ENCODE measurements at regions not wholly inside any gene's neighbourhood (a gene's known extent, or its start where the extent isn't known, plus 50 kb on each side); places are given as distances from the start of the nearest gene placed in this dataset.

GRCh38 chr5:96579711-96580110 lies 82.5 kb upstream of the CAST start:
- Mint-ChIP-seq H3K36me3 (ENCODE audit: insufficient read depth in 2 of 2) (no peaks in the 10 kb centered on the region), H3K9me3 (no peaks in the 10 kb centered on the region), H3K27me3 (ENCODE audit: low read depth) (peaks cover 17% of the 10 kb centered on the region), H3K4me3 (no peak overlapping the region), H3K4me1 (ENCODE audit: low read depth) (no peaks in the 10 kb centered on the region), H3K27ac (no peak overlapping the region)
- DNase-seq = no peak
- ATAC-seq (replicated peaks in 1 of 2) = no peak

- H3K27me3 Mint-ChIP-seq (ENCODE audit: low read depth) = peaks cover 34% of the 10 kb centered on the region
- no peak for ATAC-seq (replicated peaks in 1 of 2)
Observed at GRCh38 chr5:96582343-96582742, 79.8 kb upstream of the CAST start.

GRCh38 chr5:96584712-96585111 lies 77.5 kb upstream of the CAST start:
- no peaks in the 10 kb centered on the region for H3K9me3 Mint-ChIP-seq
- no peak for DNase-seq
- H3K4me1 Mint-ChIP-seq (ENCODE audit: low read depth) = no peaks in the 10 kb centered on the region

More at GRCh38 chr5:96582343-96582742, 79.8 kb upstream of the CAST start:
- DNase-seq = no peak
- Mint-ChIP-seq H3K4me1 (ENCODE audit: low read depth) (no peaks in the 10 kb centered on the region), H3K9me3 (no peaks in the 10 kb centered on the region), H3K36me3 (ENCODE audit: insufficient read depth in 2 of 2) (no peaks in the 10 kb centered on the region), H3K27ac (no peak overlapping the region), H3K4me3 (no peak overlapping the region)

GRCh38 chr5:96588539-96588938 lies 73.6 kb upstream of the CAST start:
- no peak overlapping the region for H3K27ac Mint-ChIP-seq
- no peak overlapping the region for H3K4me3 Mint-ChIP-seq
- no peak for ATAC-seq (replicated peaks in 1 of 2)
- no peak for DNase-seq
- no peaks in the 10 kb centered on the region for H3K9me3 Mint-ChIP-seq
- H3K27me3 Mint-ChIP-seq (ENCODE audit: low read depth) = peaks cover 35% of the 10 kb centered on the region
- H3K36me3 Mint-ChIP-seq (ENCODE audit: insufficient read depth in 2 of 2) = no peaks in the 10 kb centered on the region
- no peaks in the 10 kb centered on the region for H3K4me1 Mint-ChIP-seq (ENCODE audit: low read depth)

More at GRCh38 chr5:96584712-96585111, 77.5 kb upstream of the CAST start:
- Mint-ChIP-seq H3K4me3 (no peak overlapping the region), H3K27me3 (ENCODE audit: low read depth) (peaks cover 34% of the 10 kb centered on the region), H3K36me3 (ENCODE audit: insufficient read depth in 2 of 2) (no peaks in the 10 kb centered on the region), H3K27ac (no peak overlapping the region)
- ATAC-seq (replicated peaks in 1 of 2) = no peak

GRCh38 chr5:96590796-96591195 lies 71.4 kb upstream of the CAST start:
- DNase-seq (no peak), ATAC-seq (replicated peaks in 1 of 2) (no peak)
- Mint-ChIP-seq H3K36me3 (ENCODE audit: insufficient read depth in 2 of 2) (no peaks in the 10 kb centered on the region), H3K27ac (no peak overlapping the region), H3K4me3 (no peak overlapping the region), H3K9me3 (no peaks in the 10 kb centered on the region), H3K4me1 (ENCODE audit: low read depth) (no peaks in the 10 kb centered on the region), H3K27me3 (ENCODE audit: low read depth) (peaks cover 24% of the 10 kb centered on the region)

GRCh38 chr5:96595300-96596090 lies 66.7 kb upstream of the CAST start:
- H3K4me1 Mint-ChIP-seq (ENCODE audit: low read depth) = peaks cover 10% of the 10 kb centered on the region
- peak in 1 of 2 donors; percentile 32 for ATAC-seq (replicated peaks in 1 of 2)
- H3K27me3 Mint-ChIP-seq (ENCODE audit: low read depth) = peaks cover 20% of the 10 kb centered on the region
- no peaks in the 10 kb centered on the region for H3K9me3 Mint-ChIP-seq
- H3K4me3 Mint-ChIP-seq = no peak overlapping the region
- H3K27ac Mint-ChIP-seq = peak overlapping the region; percentile 43
- H3K36me3 Mint-ChIP-seq (ENCODE audit: insufficient read depth in 2 of 2) = no peaks in the 10 kb centered on the region
- peak; percentile 10 to 34 for DNase-seq

- Mint-ChIP-seq H3K27ac (no peak overlapping the region), H3K36me3 (ENCODE audit: insufficient read depth in 2 of 2) (no peaks in the 10 kb centered on the region), H3K27me3 (ENCODE audit: low read depth) (peaks cover 28% of the 10 kb centered on the region), H3K9me3 (no peaks in the 10 kb centered on the region), H3K4me1 (ENCODE audit: low read depth) (peaks cover 10% of the 10 kb centered on the region), H3K4me3 (peak overlapping the region; percentile 1 to 4)
- DNase-seq (no peak), ATAC-seq (replicated peaks in 1 of 2) (peak; percentile 70 to 82)
Observed at GRCh38 chr5:96597438-96598020, 64.6 kb upstream of the CAST start.

- Mint-ChIP-seq H3K9me3 (no peaks in the 10 kb centered on the region), H3K4me1 (ENCODE audit: low read depth) (peaks cover 10% of the 10 kb centered on the region), H3K27me3 (ENCODE audit: low read depth) (peaks cover 16% of the 10 kb centered on the region), H3K36me3 (ENCODE audit: insufficient read depth in 2 of 2) (no peaks in the 10 kb centered on the region), H3K27ac (no peak overlapping the region), H3K4me3 (no peak overlapping the region)
- ATAC-seq (replicated peaks in 1 of 2) (no peak), DNase-seq (no peak)
Observed at GRCh38 chr5:96601200-96601599, 61.0 kb upstream of the CAST start.

GRCh38 chr5:96601715-96602244 lies 60.4 kb upstream of the CAST start:
- no peaks in the 10 kb centered on the region for H3K36me3 Mint-ChIP-seq (ENCODE audit: insufficient read depth in 2 of 2)
- H3K4me3 Mint-ChIP-seq = no peak overlapping the region
- peaks cover 16% of the 10 kb centered on the region for H3K27me3 Mint-ChIP-seq (ENCODE audit: low read depth)
- DNase-seq = peak; percentile 51 to 70
- H3K27ac Mint-ChIP-seq = no peak overlapping the region
- H3K9me3 Mint-ChIP-seq = no peaks in the 10 kb centered on the region
- peak; percentile 65 for ATAC-seq (replicated peaks in 1 of 2)
- H3K4me1 Mint-ChIP-seq (ENCODE audit: low read depth) = peaks cover 10% of the 10 kb centered on the region

GRCh38 chr5:96602776-96603175 lies 59.4 kb upstream of the CAST start:
- ATAC-seq (replicated peaks in 1 of 2) = no peak
- Mint-ChIP-seq H3K27ac (no peak overlapping the region), H3K36me3 (ENCODE audit: insufficient read depth in 2 of 2) (no peaks in the 10 kb centered on the region), H3K27me3 (ENCODE audit: low read depth) (peaks cover 16% of the 10 kb centered on the region), H3K9me3 (no peaks in the 10 kb centered on the region), H3K4me3 (no peak overlapping the region), H3K4me1 (ENCODE audit: low read depth) (peaks cover under 1% of the 10 kb centered on the region)
- no peak for DNase-seq

- Mint-ChIP-seq H3K4me1 (ENCODE audit: low read depth) (no peaks in the 10 kb centered on the region), H3K9me3 (peaks cover 2% of the 10 kb centered on the region in 2 donors), H3K27ac (no peak overlapping the region), H3K36me3 (ENCODE audit: insufficient read depth in 2 of 2) (peaks cover 2 to 5% of the 10 kb centered on the region in 2 donors), H3K4me3 (no peak overlapping the region), H3K27me3 (ENCODE audit: low read depth) (peaks cover 15% of the 10 kb centered on the region)
- DNase-seq (no peak), ATAC-seq (replicated peaks in 1 of 2) (no peak)
Observed at GRCh38 chr5:96605144-96605837, 56.9 kb upstream of the CAST start.

GRCh38 chr5:96609369-96609768 lies 52.8 kb upstream of the CAST start:
- H3K27me3 Mint-ChIP-seq (ENCODE audit: low read depth) = peaks cover 34% of the 10 kb centered on the region
- no peak for ATAC-seq (replicated peaks in 1 of 2)
- H3K9me3 Mint-ChIP-seq = peaks cover 2% of the 10 kb centered on the region in 2 donors

GRCh38 chr5:96610747-96611146 lies 51.4 kb upstream of the CAST start:
- Mint-ChIP-seq H3K4me3 (no peak overlapping the region), H3K36me3 (ENCODE audit: insufficient read depth in 2 of 2) (peaks cover 2 to 5% of the 10 kb centered on the region in 2 donors), H3K27me3 (ENCODE audit: low read depth) (peaks cover 34% of the 10 kb centered on the region), H3K27ac (no peak overlapping the region), H3K4me1 (ENCODE audit: low read depth) (peaks cover 5% of the 10 kb centered on the region), H3K9me3 (peaks cover 2% of the 10 kb centered on the region in 2 donors)
- no peak for DNase-seq
- no peak for ATAC-seq (replicated peaks in 1 of 2)

More at GRCh38 chr5:96609369-96609768, 52.8 kb upstream of the CAST start:
- peaks cover 2 to 5% of the 10 kb centered on the region in 2 donors for H3K36me3 Mint-ChIP-seq (ENCODE audit: insufficient read depth in 2 of 2)
- H3K27ac Mint-ChIP-seq = no peak overlapping the region
- no peak for DNase-seq
- H3K4me1 Mint-ChIP-seq (ENCODE audit: low read depth) = peaks cover 4% of the 10 kb centered on the region
- H3K4me3 Mint-ChIP-seq = no peak overlapping the region
